Ishikawa (cell line): ENCODE measurements at regions not wholly inside any gene's neighbourhood (a gene's known extent, or its start where the extent isn't known, plus 50 kb on each side); places are given as distances from the start of the nearest gene placed in this dataset.

ENCODE experiments used
- CEBPB ChIP-seq: IDR thresholded peaks from 2 replicates; pipeline ENCODE4 v1.6.1; 2012
- EP300 ChIP-seq: IDR thresholded peaks from 2 replicates; pipeline ENCODE4 v1.6.1; 2012; ENCODE audit warnings: borderline replicate concordance
- FOXM1 ChIP-seq: IDR thresholded peaks from 2 replicates; pipeline ENCODE4 v1.6.1; 2012; ENCODE audit warnings: low read depth, borderline replicate concordance
- MAX ChIP-seq: IDR thresholded peaks from 2 replicates; pipeline ENCODE4 v1.6.1; 2012
- NFIC ChIP-seq: IDR thresholded peaks from 2 replicates; pipeline ENCODE4 v1.6.1; 2012
- RAD21 ChIP-seq: IDR thresholded peaks from 2 replicates; pipeline ENCODE4 v1.6.1; 2012; ENCODE audit warnings: low read depth
- REST ChIP-seq: IDR thresholded peaks from 2 replicates; pipeline ENCODE4 v1.6.1; 2012; ENCODE audit warnings: low read depth, mild to moderate bottlenecking
- TEAD4 ChIP-seq: IDR thresholded peaks from 2 replicates; pipeline ENCODE4 v1.6.1; 2012
- USF1 ChIP-seq: IDR thresholded peaks from 2 replicates; pipeline ENCODE4 v1.6.1; 2012
- ZBTB7A ChIP-seq: IDR thresholded peaks from 2 replicates; pipeline ENCODE4 v1.6.1; 2012; ENCODE audit warnings: low read depth

GRCh38 chr2:58410549-58410948 is 169.4 kb upstream of the FANCL start:
- TF ChIP-seq CEBPB (no peak), RAD21 (no peak), EP300 (no peak), ZBTB7A (no peak), TEAD4 (no peak), MAX (no peak), NFIC (no peak), REST (no peak), FOXM1 (no peak), USF1 (no peak)
